ENCODE measurements at regions not wholly inside any gene's neighbourhood (a gene's known extent, or its start where the extent isn't known, plus 50 kb on each side); places are given as distances from the start of the nearest gene placed in this dataset.

DNA sequence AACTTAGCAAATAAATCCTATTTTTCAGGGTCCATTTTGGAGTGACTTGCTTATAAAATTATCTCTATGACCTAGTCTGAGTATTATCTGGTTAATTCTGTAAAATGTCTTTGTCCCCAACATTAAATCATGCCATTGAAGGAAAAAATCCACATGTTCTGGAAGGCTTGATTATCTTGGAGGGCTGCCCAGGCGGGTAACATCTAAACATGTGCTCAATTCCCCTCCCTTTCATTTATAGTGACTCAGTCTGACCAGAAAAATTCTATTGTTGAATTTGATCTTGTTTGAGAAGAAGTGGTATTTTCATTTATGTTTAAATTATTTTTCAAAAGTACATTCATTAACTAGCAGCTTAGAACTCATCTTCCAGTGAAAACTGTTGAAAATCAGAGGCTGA lies 55.4 kb upstream of the SLC10A7 start:
- TF ChIP-seq CTCF (IDR thresholded peaks at IDR 0.05; ENCODE audit: low read depth, low read length) = no peak
- Histone ChIP-seq H3K27me3 (no peaks in the 10 kb centered on the region), H3K4me1 (ENCODE audit: low read depth) (no peaks in the 10 kb centered on the region), H3K9me3 (ENCODE audit: low read depth) (no peaks in the 10 kb centered on the region), H3K36me3 (no peaks in the 10 kb centered on the region), H3K27ac (no peak overlapping the region), H3K4me3 (no peak overlapping the region)
- peak in 1 of 2 donors; percentile 7 for DNase-seq (ENCODE audit: low read depth in 1 of 2, low spot score in 1 of 2)

GRCh38 chr4:146582864-146583263 lies 55.8 kb upstream of the POU4F2 start:
- Histone ChIP-seq H3K27ac (no peak overlapping the region), H3K9me3 (ENCODE audit: low read depth) (no peaks in the 10 kb centered on the region), H3K4me1 (ENCODE audit: low read depth) (no peaks in the 10 kb centered on the region), H3K4me3 (no peak overlapping the region), H3K27me3 (no peaks in the 10 kb centered on the region), H3K36me3 (no peaks in the 10 kb centered on the region)
- no peak for DNase-seq (ENCODE audit: low read depth in 1 of 2, low spot score in 1 of 2)
- no peak for TF ChIP-seq CTCF (IDR thresholded peaks at IDR 0.05; ENCODE audit: low read depth, low read length)

DNA sequence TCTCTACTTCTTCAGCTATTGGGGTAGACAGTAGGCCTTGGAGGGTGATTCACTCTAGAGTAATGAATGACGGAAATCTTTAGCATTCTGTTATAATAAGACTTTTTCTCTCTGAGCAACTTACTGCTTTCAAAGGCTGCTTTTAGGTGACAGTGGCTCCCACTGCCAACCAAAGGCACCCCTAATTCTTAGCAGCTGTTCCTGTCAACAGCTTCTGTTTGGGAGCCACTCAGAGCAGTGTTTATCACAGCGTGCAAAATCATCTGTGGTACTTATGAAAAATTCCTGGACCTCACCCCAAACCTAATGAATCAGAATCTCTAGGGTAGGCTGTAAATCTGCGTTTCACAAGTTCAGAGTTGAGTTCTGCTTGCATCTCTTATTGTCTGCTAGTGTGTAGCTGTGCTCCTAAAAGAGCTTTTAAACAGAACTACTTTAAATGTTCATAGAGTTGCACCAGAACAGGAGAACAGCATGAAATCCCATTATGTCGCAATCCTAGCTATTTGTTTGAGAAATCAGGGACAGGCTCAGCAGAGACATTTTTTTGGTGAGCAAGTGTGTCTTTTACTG lies 52.8 kb upstream of the POU4F2 start:
- no peaks in the 10 kb centered on the region for H3K36me3 ChIP-seq
- no peaks in the 10 kb centered on the region for H3K27me3 ChIP-seq
- peak in 1 of 2 donors; percentile 80 for DNase-seq (ENCODE audit: low read depth in 1 of 2, low spot score in 1 of 2)
- no peaks in the 10 kb centered on the region for H3K4me1 ChIP-seq (ENCODE audit: low read depth)
- H3K27ac ChIP-seq = no peak overlapping the region
- H3K4me3 ChIP-seq = no peak overlapping the region
- TF ChIP-seq CTCF (IDR thresholded peaks at IDR 0.05; ENCODE audit: low read depth, low read length) = no peak
- no peaks in the 10 kb centered on the region for H3K9me3 ChIP-seq (ENCODE audit: low read depth)

Measured in cardiac muscle cell (in vitro differentiated cells and primary cell).